GM21515 (cell line): ENCODE measurements at regions not wholly inside any gene's neighbourhood (a gene's known extent, or its start where the extent isn't known, plus 50 kb on each side); places are given as distances from the start of the nearest gene placed in this dataset.

Experiments used
- ATAC-seq: cut with Tn5 transposase; IDR thresholded peaks from one replicate; pipeline ENCODE4 v1.9.1; 2021; ENCODE audit not compliant: unreplicated experiment

DNA sequence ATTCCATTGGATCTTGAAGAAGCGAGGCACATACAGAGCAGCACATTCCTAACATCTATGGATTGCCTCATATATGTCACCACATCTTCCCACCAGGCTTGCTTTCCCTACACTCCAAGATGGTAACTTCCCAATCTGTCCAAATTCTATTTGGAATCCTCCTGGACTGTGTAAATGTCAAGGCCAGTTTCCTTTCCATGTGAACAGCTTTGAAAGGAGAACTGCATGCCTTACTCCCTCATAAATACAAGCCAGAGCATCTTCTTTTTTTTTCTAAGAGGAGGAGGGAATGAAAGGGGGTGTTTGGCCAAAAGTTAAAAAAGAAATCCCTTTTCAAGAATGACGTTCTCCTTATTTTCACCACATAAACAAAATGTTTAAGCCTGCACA lies 103.8 kb upstream of the OSR1 start:
- no peak for ATAC-seq

DNA sequence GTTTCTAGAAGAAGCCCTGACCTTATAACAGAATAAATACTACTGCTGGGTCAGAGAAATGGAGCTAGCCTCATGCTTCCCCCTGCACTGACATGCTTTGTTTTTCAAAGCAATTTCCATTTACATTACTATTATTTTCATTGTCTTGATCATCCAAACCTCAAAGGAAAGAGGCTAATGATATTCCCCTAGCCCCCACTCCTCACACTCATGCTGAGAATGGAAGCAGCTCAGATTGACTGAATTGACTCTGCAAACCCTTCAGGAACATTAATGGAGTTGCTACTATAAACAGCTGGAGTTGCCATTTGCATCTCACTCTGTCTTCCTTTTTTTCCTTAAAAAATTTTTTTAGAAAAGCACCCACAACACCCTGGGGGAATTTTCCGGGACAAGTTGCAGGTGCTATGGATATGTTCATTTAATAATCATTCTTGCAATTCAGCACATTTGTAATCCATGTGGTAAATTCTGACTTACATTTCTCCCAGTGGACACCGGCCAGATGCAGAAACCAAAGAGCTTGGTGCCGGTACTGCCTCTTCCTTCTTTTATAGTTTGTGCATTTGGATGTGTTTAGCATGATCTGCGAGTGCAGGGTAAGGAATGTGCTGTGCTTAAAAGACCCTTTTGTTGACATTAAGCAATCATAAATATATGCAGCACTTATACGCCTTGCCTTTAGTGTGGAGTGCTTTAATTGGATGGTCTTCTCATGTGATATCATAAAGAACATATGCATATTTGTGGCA lies 103.3 kb upstream of the OSR1 start:
- ATAC-seq, result no peak

DNA sequence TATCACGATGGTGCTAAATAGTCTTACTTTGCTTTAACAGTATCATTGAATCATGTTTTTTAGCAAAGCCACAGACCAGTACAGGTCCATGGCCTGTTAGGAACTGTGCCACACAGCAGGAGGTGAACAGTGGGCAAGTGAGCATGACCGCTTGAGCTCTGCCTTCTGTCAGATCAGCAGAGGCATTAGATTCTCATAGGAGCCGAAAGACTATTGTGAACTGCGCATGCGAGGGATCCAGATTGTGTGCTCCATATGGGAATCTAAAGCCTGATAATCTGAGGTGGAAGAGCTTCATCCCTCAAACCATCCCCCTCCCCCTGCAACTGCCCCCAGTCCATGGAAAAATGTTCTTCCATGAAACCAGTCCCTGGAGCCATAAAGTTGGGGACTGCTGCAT lies 102.3 kb upstream of the OSR1 start:
- ATAC-seq, result no peak

- ATAC-seq, result no peak
These were observed 100.1 kb upstream of the OSR1 start for GRCh38 chr2:19458427-19459003.

- no peak for ATAC-seq
These were observed 99.4 kb upstream of the OSR1 start for GRCh38 chr2:19457809-19458208.

GRCh38 chr2:19456705-19457309 lies 98.4 kb upstream of the OSR1 start:
- ATAC-seq, result no peak

DNA sequence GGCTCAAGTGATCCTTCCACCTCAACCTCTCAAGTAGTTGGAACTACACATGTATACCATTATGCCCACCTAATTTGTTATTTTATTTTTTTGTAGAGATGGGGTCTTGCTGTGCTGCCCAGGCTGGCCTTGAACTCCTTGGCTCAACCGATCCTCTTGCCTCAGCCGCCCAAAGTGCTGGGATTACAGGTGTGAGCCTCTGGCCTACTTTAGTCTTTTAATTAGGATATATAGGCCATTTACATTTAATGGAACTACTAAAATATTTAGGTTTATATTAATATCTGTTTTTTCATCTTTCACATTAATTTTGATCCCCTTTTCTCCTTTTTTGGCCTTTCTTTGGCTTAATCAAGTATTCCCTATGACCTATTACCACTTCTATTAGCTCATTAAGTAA lies 95.7 kb upstream of the OSR1 start:
- no peak for ATAC-seq

GRCh38 chr2:19442731-19443130 lies 84.3 kb upstream of the OSR1 start:
- ATAC-seq, result no peak

GRCh38 chr2:19439081-19439480 lies 80.7 kb upstream of the OSR1 start:
- no peak for ATAC-seq

DNA sequence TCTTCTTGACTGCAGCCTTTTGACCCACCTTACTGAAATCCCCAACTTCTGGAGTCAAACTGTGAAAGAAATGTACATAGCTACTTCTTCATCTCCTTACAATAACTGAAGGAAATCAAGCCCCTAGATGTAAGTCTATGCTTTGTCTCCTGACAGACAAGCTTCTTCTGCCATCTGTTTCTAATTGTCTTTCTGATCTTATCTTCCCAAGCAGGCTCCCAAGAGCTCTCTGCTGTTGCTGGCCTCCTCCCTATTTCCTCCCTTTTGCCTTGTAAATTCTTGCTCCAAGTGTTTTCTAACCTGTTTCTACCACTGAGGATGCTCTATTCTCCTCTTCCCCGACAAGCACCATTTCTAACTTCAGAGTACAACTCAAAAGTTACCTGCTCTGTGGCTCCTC lies 77.4 kb upstream of the OSR1 start:
- no peak for ATAC-seq

- no peak for ATAC-seq
These were observed 76.0 kb upstream of the OSR1 start for GRCh38 chr2:19434413-19434812.

DNA sequence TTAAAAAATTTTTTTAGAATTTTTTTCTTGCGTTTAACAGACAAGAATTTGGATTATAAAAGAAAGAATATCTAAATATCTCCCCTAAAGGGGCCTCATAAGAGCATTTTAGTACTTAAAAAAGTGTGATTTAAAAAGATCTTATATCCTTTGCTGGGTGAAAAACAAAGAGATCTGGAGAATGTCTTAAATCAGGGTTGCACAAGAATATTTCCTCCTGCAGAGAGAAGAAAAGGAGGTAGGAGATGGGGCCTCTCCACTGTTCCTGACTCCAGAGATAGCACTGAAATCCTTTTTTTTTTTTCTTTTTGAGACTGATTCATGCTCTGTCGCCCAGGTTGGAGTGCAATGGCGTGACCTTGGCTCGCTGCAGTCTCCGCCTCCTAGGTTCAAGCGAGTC lies 68.5 kb upstream of the OSR1 start:
- no peak for ATAC-seq

- ATAC-seq, result no peak
These were observed 67.7 kb upstream of the OSR1 start for GRCh38 chr2:19426144-19426543.

DNA sequence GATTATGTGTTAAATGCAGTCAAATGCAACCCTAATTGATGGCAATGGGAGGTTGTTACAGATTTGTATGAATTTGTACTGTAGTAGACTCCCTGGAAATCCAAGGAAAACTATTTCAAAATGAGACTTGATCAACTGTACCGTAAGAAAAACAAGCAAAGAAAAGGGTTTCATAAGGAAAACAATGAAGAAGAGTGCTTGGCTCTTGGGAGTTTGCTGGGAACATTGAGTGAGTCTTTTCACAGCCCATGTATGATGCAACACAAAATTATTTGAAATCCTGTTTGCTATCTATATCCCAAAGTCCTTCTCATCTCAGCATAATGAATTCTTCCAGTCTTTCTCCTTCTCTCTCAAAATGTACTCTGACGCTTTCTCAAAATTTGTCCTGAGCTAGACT lies 67.0 kb upstream of the OSR1 start:
- ATAC-seq, result no peak

- ATAC-seq, result no peak
These were observed 60.9 kb upstream of the OSR1 start for GRCh38 chr2:19419211-19419880.

DNA sequence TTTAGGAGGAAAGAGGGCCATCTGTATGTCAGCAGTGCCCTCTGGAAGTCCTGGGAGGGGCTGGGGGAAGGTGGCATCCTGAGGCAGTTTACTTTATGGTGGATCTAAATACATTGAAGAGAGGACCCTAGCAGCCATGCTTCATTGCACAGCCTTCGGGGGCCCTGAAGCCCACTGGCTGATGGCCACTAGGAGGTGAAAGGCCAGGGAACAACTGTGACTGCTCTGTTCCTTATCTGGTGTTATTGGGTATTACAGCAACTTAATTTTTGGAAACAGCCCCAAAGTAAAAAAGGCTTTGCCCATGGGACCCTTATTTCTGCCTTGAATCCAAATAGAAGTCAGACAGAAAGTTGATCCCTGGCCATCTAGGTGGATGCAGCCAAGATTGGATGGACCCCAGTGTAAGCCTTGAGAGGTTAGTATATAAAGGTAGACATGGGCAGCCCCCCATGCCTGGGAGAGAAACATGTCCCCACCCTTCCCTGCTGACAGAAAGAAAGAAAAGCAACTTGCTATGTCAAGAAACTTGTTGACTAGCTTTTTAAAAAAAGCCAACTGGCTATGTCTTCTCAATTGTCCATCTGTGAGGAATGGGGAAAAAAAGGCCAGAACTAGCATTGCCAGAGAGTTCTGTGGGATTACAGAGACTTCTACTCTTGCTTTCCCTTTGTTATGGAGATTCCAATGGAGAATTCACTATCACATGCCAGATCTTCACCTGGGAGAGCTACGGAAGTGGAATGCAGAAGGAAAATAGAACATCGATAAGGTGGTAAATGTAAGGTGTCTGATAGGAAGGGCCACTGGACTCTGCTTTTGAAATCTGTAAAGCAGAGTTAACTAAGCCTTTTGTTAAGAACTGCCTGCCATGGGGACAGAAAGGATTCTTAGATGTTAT lies 58.6 kb upstream of the OSR1 start:
- ATAC-seq, result no peak

DNA sequence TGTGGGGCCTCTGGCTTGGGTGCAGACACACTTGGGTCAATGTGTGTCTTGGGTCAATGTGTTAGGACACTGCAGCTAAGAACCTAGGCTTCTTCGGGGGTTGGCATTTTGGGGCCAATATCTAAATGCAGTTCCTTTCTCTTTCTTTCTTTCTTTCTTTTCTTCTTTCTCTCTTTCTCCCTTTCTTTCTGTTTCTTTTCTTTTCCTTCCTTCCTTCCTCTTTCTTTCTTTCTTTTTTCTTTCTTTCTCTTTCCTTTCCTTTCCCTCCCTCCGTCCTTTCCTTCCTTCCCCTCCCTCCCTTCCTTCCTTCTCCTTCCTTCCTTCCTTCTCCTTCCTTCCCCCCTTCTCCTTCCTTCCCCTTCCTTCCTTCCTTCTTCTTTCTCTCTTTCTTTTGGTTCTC lies 57.7 kb upstream of the OSR1 start:
- no peak for ATAC-seq

GRCh38 chr2:19409046-19409445 lies 50.6 kb upstream of the OSR1 start:
- ATAC-seq, result no peak

- no peak for ATAC-seq
These were observed 50.2 kb upstream of the OSR1 start for GRCh38 chr2:19408592-19408991.
